ENCODE measurements at regions not wholly inside any gene's neighbourhood (a gene's known extent, or its start where the extent isn't known, plus 50 kb on each side); places are given as distances from the start of the nearest gene placed in this dataset.

- no peak for TF ChIP-seq POLR2A (IDR thresholded peaks at IDR 0.05; ENCODE audit: low read depth, low read length)
- no peak for TF ChIP-seq TAF1 (IDR thresholded peaks at IDR 0.05; ENCODE audit: borderline replicate concordance, low read depth, low read length)
- TF ChIP-seq POLR2AphosphoS5 (IDR thresholded peaks at IDR 0.05; ENCODE audit: low read depth, low read length): no peak
- no peak for DNase-seq (ENCODE audit: insufficient read length)
Observed at GRCh38 chr1:29469457-29469856, 233.1 kb downstream of the PTPRU start.

GRCh38 chr1:29467989-29468900, 231.9 kb downstream of the PTPRU start:
- TF ChIP-seq POLR2AphosphoS5 (IDR thresholded peaks at IDR 0.05; ENCODE audit: low read depth, low read length) (no peak), TAF1 (IDR thresholded peaks at IDR 0.05; ENCODE audit: borderline replicate concordance, low read depth, low read length) (no peak), POLR2A (IDR thresholded peaks at IDR 0.05; ENCODE audit: low read depth, low read length) (no peak)
- FAIRE-seq: no peak
- no peak for DNase-seq (ENCODE audit: insufficient read length)

More at GRCh38 chr1:29469457-29469856, 233.1 kb downstream of the PTPRU start:
- no peak for FAIRE-seq

- FAIRE-seq (no peak), DNase-seq (ENCODE audit: insufficient read length) (no peak)
- TF ChIP-seq TAF1 (IDR thresholded peaks at IDR 0.05; ENCODE audit: borderline replicate concordance, low read depth, low read length) (no peak), POLR2A (IDR thresholded peaks at IDR 0.05; ENCODE audit: low read depth, low read length) (no peak), POLR2AphosphoS5 (IDR thresholded peaks at IDR 0.05; ENCODE audit: low read depth, low read length) (no peak)
Observed at GRCh38 chr1:29466258-29466657, 229.9 kb downstream of the PTPRU start.

- no peak for FAIRE-seq
- DNase-seq (ENCODE audit: insufficient read length): no peak
- no peak for TF ChIP-seq POLR2A (IDR thresholded peaks at IDR 0.05; ENCODE audit: low read depth, low read length)
Observed at GRCh38 chr1:29465755-29466154, 229.4 kb downstream of the PTPRU start.

GRCh38 chr1:29462096-29462495, 225.8 kb downstream of the PTPRU start:
- DNase-seq (ENCODE audit: insufficient read length) (no peak), FAIRE-seq (no peak)
- TF ChIP-seq TAF1 (IDR thresholded peaks at IDR 0.05; ENCODE audit: borderline replicate concordance, low read depth, low read length): no peak
- no peak for TF ChIP-seq POLR2AphosphoS5 (IDR thresholded peaks at IDR 0.05; ENCODE audit: low read depth, low read length)
- no peak for TF ChIP-seq POLR2A (IDR thresholded peaks at IDR 0.05; ENCODE audit: low read depth, low read length)

GRCh38 chr1:29461115-29461739, 224.9 kb downstream of the PTPRU start:
- DNase-seq (ENCODE audit: insufficient read length) (no peak), FAIRE-seq (no peak)
- TF ChIP-seq POLR2AphosphoS5 (IDR thresholded peaks at IDR 0.05; ENCODE audit: low read depth, low read length): no peak

GRCh38 chr1:29460694-29461093, 224.4 kb downstream of the PTPRU start:
- no peak for TF ChIP-seq POLR2A (IDR thresholded peaks at IDR 0.05; ENCODE audit: low read depth, low read length)
- TF ChIP-seq POLR2AphosphoS5 (IDR thresholded peaks at IDR 0.05; ENCODE audit: low read depth, low read length): no peak
- no peak for TF ChIP-seq TAF1 (IDR thresholded peaks at IDR 0.05; ENCODE audit: borderline replicate concordance, low read depth, low read length)
- DNase-seq (ENCODE audit: insufficient read length) (no peak), FAIRE-seq (no peak)

GRCh38 chr1:29460041-29460610, 223.8 kb downstream of the PTPRU start:
- DNase-seq (ENCODE audit: insufficient read length) (no peak), FAIRE-seq (no peak)
- no peak for TF ChIP-seq TAF1 (IDR thresholded peaks at IDR 0.05; ENCODE audit: borderline replicate concordance, low read depth, low read length)
- TF ChIP-seq POLR2A (IDR thresholded peaks at IDR 0.05; ENCODE audit: low read depth, low read length): no peak
- no peak for TF ChIP-seq POLR2AphosphoS5 (IDR thresholded peaks at IDR 0.05; ENCODE audit: low read depth, low read length)

GRCh38 chr1:29459620-29459945, 223.3 kb downstream of the PTPRU start:
- no peak for DNase-seq (ENCODE audit: insufficient read length)

GRCh38 chr1:29458737-29459619, 222.7 kb downstream of the PTPRU start:
- no peak for FAIRE-seq
- no peak for TF ChIP-seq POLR2A (IDR thresholded peaks at IDR 0.05; ENCODE audit: low read depth, low read length)
- TF ChIP-seq POLR2AphosphoS5 (IDR thresholded peaks at IDR 0.05; ENCODE audit: low read depth, low read length): no peak
- no peak for TF ChIP-seq TAF1 (IDR thresholded peaks at IDR 0.05; ENCODE audit: borderline replicate concordance, low read depth, low read length)

More at GRCh38 chr1:29459620-29459945, 223.3 kb downstream of the PTPRU start:
- TF ChIP-seq POLR2AphosphoS5 (IDR thresholded peaks at IDR 0.05; ENCODE audit: low read depth, low read length): no peak
- no peak for TF ChIP-seq TAF1 (IDR thresholded peaks at IDR 0.05; ENCODE audit: borderline replicate concordance, low read depth, low read length)
- no peak for TF ChIP-seq POLR2A (IDR thresholded peaks at IDR 0.05; ENCODE audit: low read depth, low read length)
- no peak for FAIRE-seq

More at GRCh38 chr1:29458737-29459619, 222.7 kb downstream of the PTPRU start:
- DNase-seq (ENCODE audit: insufficient read length): no peak
